K562 (cell line): ENCODE measurements at regions not wholly inside any gene's neighbourhood (a gene's known extent, or its start where the extent isn't known, plus 50 kb on each side); places are given as distances from the start of the nearest gene placed in this dataset.

ENCODE experiments used
- BRD9 ChIP-seq: fragments of 450-650 bp; IDR thresholded peaks from 2 replicates; pipeline ENCODE4 v1.6.1; 2018; ENCODE audit warnings: low read depth; ENCODE audit not compliant: partially characterized antibody
- NCOR1 ChIP-seq: fragments of 450-650 bp; IDR thresholded peaks from 2 replicates; pipeline ENCODE4 v1.6.1; 2016; ENCODE audit warnings: mild to moderate bottlenecking, moderate library complexity
- SRSF1 ChIP-seq: fragments of 200-400 bp; formaldehyde crosslinking; IDR thresholded peaks from 2 replicates; pipeline ENCODE4 v1.6.1; 2017; ENCODE audit warnings: mild to moderate bottlenecking, low read depth, low read length, moderate library complexity
- TF ChIP-seq, protein P1 (sequence below), 2 experiments: IDR thresholded peaks; 2 replicates each; pipeline ENCODE4 v1.6.1; 2011; ENCODE audit warnings: borderline replicate concordance in 1 of 2, control low read depth in 1 of 2, low read depth in 1 of 2, low read length in 1 of 2, mild to moderate bottlenecking in 1 of 2, mixed read lengths in 1 of 2, moderate library complexity in 1 of 2; ENCODE audit not compliant: insufficient read depth in 1 of 2, insufficient read length in 1 of 2, poor library complexity in 1 of 2, severe bottlenecking in 1 of 2; ENCODE audit errors: extremely low read depth in 1 of 2
- TF ChIP-seq, protein P2 (sequence below): sonication (generic); formaldehyde crosslinking; IDR thresholded peaks from 2 replicates; pipeline ENCODE4 v1.8.0; 2023; ENCODE audit warnings: mild to moderate bottlenecking, missing genetic modification reagents
- TF ChIP-seq, protein P3 (sequence below), 2 experiments: fragments of 450-650 bp; formaldehyde crosslinking in 1 of 2; IDR thresholded peaks; 2 replicates each; pipeline versions ENCODE4 v1.4.0 to v1.6.1; 2014 to 2020; ENCODE audit warnings: mild to moderate bottlenecking in 2 of 2, borderline replicate concordance in 1 of 2, low read depth in 1 of 2

DNA sequence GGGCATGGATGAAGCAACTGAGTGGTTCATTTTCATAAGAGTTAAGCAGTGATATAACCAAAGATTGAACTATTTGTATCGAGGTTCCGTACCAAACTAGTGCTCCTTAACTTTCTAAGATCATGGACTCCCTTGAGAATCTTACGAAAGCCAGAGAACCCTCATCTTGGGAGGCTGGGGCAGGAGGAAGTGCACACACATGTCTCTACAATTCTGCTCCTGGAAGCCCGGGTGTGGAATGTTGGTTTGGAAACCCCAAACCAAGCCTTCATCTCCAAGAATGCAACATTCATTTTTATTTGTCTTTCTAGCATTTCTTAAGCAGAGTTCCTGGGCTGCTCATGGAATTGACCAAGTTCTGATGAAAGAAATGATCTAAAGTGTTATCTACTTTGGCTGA, 215.0 kb upstream of the PRNP start (continued):
- TF ChIP-seq, protein P1, sequence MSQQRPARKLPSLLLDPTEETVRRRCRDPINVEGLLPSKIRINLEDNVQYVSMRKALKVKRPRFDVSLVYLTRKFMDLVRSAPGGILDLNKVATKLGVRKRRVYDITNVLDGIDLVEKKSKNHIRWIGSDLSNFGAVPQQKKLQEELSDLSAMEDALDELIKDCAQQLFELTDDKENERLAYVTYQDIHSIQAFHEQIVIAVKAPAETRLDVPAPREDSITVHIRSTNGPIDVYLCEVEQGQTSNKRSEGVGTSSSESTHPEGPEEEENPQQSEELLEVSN (IDR thresholded peaks at IDR 0.05; ENCODE audit: borderline replicate concordance in 1 of 2, extremely low read depth in 1 of 2, insufficient read depth in 1 of 2, insufficient read length in 1 of 2, low read depth in 1 of 2, low read length in 1 of 2, poor library complexity in 1 of 2, severe bottlenecking in 1 of 2): no peak
- TF ChIP-seq, protein P2, sequence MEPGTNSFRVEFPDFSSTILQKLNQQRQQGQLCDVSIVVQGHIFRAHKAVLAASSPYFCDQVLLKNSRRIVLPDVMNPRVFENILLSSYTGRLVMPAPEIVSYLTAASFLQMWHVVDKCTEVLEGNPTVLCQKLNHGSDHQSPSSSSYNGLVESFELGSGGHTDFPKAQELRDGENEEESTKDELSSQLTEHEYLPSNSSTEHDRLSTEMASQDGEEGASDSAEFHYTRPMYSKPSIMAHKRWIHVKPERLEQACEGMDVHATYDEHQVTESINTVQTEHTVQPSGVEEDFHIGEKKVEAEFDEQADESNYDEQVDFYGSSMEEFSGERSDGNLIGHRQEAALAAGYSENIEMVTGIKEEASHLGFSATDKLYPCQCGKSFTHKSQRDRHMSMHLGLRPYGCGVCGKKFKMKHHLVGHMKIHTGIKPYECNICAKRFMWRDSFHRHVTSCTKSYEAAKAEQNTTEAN: no peak
- TF ChIP-seq NCOR1 (no peak), SRSF1 (no peak), BRD9 (no peak)
- TF ChIP-seq, protein P3, sequence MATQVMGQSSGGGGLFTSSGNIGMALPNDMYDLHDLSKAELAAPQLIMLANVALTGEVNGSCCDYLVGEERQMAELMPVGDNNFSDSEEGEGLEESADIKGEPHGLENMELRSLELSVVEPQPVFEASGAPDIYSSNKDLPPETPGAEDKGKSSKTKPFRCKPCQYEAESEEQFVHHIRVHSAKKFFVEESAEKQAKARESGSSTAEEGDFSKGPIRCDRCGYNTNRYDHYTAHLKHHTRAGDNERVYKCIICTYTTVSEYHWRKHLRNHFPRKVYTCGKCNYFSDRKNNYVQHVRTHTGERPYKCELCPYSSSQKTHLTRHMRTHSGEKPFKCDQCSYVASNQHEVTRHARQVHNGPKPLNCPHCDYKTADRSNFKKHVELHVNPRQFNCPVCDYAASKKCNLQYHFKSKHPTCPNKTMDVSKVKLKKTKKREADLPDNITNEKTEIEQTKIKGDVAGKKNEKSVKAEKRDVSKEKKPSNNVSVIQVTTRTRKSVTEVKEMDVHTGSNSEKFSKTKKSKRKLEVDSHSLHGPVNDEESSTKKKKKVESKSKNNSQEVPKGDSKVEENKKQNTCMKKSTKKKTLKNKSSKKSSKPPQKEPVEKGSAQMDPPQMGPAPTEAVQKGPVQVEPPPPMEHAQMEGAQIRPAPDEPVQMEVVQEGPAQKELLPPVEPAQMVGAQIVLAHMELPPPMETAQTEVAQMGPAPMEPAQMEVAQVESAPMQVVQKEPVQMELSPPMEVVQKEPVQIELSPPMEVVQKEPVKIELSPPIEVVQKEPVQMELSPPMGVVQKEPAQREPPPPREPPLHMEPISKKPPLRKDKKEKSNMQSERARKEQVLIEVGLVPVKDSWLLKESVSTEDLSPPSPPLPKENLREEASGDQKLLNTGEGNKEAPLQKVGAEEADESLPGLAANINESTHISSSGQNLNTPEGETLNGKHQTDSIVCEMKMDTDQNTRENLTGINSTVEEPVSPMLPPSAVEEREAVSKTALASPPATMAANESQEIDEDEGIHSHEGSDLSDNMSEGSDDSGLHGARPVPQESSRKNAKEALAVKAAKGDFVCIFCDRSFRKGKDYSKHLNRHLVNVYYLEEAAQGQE (IDR thresholded peaks at IDR 0.05; ENCODE audit: borderline replicate concordance): no peak
- TF ChIP-seq, protein P3 (CRISPR knock-in tag; IDR thresholded peaks at IDR 0.05; ENCODE audit: low read depth): no peak
